ENCODE measurements at regions not wholly inside any gene's neighbourhood (a gene's known extent, or its start where the extent isn't known, plus 50 kb on each side); places are given as distances from the start of the nearest gene placed in this dataset.

DNA sequence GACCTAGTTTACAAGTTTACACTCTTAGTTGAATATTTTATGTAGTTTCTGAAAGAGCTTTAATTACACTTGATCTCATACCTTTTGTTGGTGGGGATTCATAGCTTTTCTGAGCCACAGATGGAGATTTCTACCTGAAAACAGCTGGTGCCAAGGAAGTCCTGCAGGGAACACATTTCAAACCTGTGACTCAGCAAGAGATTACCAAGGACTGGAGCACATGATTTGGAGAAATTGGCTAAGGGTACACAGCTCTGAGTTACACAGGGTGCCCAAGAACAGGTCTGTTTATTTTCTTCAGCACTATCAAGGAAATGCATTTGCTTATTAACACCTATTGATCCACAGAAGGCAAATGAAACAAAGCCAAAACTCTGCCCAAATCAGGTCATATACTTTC lies 691.5 kb downstream of the KCTD8 start:
- no peak overlapping the region for H3K27ac ChIP-seq (ENCODE audit: low read depth, low read length)
- peaks cover 9% of the 10 kb centered on the region for H3K4me1 Mint-ChIP-seq

GRCh38 chr4:43758836-43759235 lies 689.8 kb downstream of the KCTD8 start:
- WGBS, 2 experiments (ENCODE audit: insufficient coverage in 1 of 2, insufficient read length in 1 of 2), result 96% methylated on average over 1 of the region's 1 CpG; no CpG with 5 or more reads in 1 of the 2 experiments
- no peak overlapping the region for H3K9ac ChIP-seq (ENCODE audit: extremely low read depth, low read length, poor library complexity, severe bottlenecking)
- H3K9me3 ChIP-seq (ENCODE audit: control insufficient read depth, low read length), result no peaks in the 10 kb centered on the region
- H3K4me1 ChIP-seq (ENCODE audit: control insufficient read depth, insufficient read depth, low read length), result no peaks in the 10 kb centered on the region
- TF ChIP-seq, protein P1, sequence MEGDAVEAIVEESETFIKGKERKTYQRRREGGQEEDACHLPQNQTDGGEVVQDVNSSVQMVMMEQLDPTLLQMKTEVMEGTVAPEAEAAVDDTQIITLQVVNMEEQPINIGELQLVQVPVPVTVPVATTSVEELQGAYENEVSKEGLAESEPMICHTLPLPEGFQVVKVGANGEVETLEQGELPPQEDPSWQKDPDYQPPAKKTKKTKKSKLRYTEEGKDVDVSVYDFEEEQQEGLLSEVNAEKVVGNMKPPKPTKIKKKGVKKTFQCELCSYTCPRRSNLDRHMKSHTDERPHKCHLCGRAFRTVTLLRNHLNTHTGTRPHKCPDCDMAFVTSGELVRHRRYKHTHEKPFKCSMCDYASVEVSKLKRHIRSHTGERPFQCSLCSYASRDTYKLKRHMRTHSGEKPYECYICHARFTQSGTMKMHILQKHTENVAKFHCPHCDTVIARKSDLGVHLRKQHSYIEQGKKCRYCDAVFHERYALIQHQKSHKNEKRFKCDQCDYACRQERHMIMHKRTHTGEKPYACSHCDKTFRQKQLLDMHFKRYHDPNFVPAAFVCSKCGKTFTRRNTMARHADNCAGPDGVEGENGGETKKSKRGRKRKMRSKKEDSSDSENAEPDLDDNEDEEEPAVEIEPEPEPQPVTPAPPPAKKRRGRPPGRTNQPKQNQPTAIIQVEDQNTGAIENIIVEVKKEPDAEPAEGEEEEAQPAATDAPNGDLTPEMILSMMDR (conservative IDR thresholded peaks at IDR 0.05), result no peak
- no peaks in the 10 kb centered on the region for H3K27me3 Mint-ChIP-seq (ENCODE audit: insufficient read depth)
- DNase-seq, result no peak
- no peak overlapping the region for H3K4me3 ChIP-seq (ENCODE audit: low read length)
- H3K9me3 Mint-ChIP-seq, result no peaks in the 10 kb centered on the region
- no peaks in the 10 kb centered on the region for H3K27me3 ChIP-seq (ENCODE audit: control insufficient read depth, insufficient read depth, low read length, poor library complexity, severe bottlenecking)
- peaks cover 16% of the 10 kb centered on the region for H3K4me1 Mint-ChIP-seq
- H3K4me3 Mint-ChIP-seq, result no peak overlapping the region
- no peak overlapping the region for H3K27ac ChIP-seq (ENCODE audit: low read depth, low read length)
- no peaks in the 10 kb centered on the region for H3K36me3 Mint-ChIP-seq (ENCODE audit: low read depth)
- H3K27ac Mint-ChIP-seq, result no peak overlapping the region
- H3K36me3 ChIP-seq (ENCODE audit: control insufficient read depth, insufficient read depth, low read length), result no peaks in the 10 kb centered on the region

More for the DNA sequence above, 691.5 kb downstream of the KCTD8 start:
- Histone ChIP-seq H3K9ac (ENCODE audit: extremely low read depth, low read length, poor library complexity, severe bottlenecking) (no peak overlapping the region), H3K27me3 (ENCODE audit: control insufficient read depth, insufficient read depth, low read length, poor library complexity, severe bottlenecking) (no peaks in the 10 kb centered on the region), H3K9me3 (ENCODE audit: control insufficient read depth, low read length) (no peaks in the 10 kb centered on the region), H3K4me1 (ENCODE audit: control insufficient read depth, insufficient read depth, low read length) (no peaks in the 10 kb centered on the region), H3K4me3 (ENCODE audit: low read length) (no peak overlapping the region), H3K36me3 (ENCODE audit: control insufficient read depth, insufficient read depth, low read length) (no peaks in the 10 kb centered on the region)
- Mint-ChIP-seq H3K36me3 (ENCODE audit: low read depth) (no peaks in the 10 kb centered on the region), H3K27ac (peak overlapping the region; percentile 82), H3K27me3 (ENCODE audit: insufficient read depth) (no peaks in the 10 kb centered on the region), H3K9me3 (no peaks in the 10 kb centered on the region), H3K4me3 (no peak overlapping the region)
- peak; percentile 62 for DNase-seq
- TF ChIP-seq, protein P1 (conservative IDR thresholded peaks at IDR 0.05), result no peak

- Mint-ChIP-seq H3K27ac (no peak overlapping the region), H3K4me3 (no peak overlapping the region), H3K36me3 (ENCODE audit: low read depth) (no peaks in the 10 kb centered on the region), H3K27me3 (ENCODE audit: insufficient read depth) (no peaks in the 10 kb centered on the region), H3K9me3 (no peaks in the 10 kb centered on the region), H3K4me1 (peaks cover 13% of the 10 kb centered on the region)
- TF ChIP-seq, protein P1 (conservative IDR thresholded peaks at IDR 0.05), result no peak
- H3K27ac ChIP-seq (ENCODE audit: low read depth, low read length), result no peak overlapping the region
- no peaks in the 10 kb centered on the region for H3K36me3 ChIP-seq (ENCODE audit: control insufficient read depth, insufficient read depth, low read length)
- H3K4me1 ChIP-seq (ENCODE audit: control insufficient read depth, insufficient read depth, low read length), result no peaks in the 10 kb centered on the region
- no peak for DNase-seq
- 82 to 83% methylated on average over 1 to 4 of the region's 4 CpGs for WGBS, 2 experiments (ENCODE audit: insufficient coverage in 1 of 2, insufficient read length in 1 of 2)
- no peak overlapping the region for H3K4me3 ChIP-seq (ENCODE audit: low read length)
- no peak overlapping the region for H3K9ac ChIP-seq (ENCODE audit: extremely low read depth, low read length, poor library complexity, severe bottlenecking)
- no peaks in the 10 kb centered on the region for H3K27me3 ChIP-seq (ENCODE audit: control insufficient read depth, insufficient read depth, low read length, poor library complexity, severe bottlenecking)
- no peaks in the 10 kb centered on the region for H3K9me3 ChIP-seq (ENCODE audit: control insufficient read depth, low read length)
Observed at GRCh38 chr4:43763029-43763610, 685.5 kb downstream of the KCTD8 start.

Data from endodermal cell (in vitro differentiated cells).